PC-9 (cell line): ENCODE measurements at regions not wholly inside any gene's neighbourhood (a gene's known extent, or its start where the extent isn't known, plus 50 kb on each side); places are given as distances from the start of the nearest gene placed in this dataset.

Experiments
- CTCF ChIP-seq: fragments of 200-600 bp; sonication (generic); conservative IDR thresholded peaks from 2 replicates; pipeline ENCODE4 v1.6.1; 2017; ENCODE audit warnings: mixed run types, antibody characterized with exemption, mild to moderate bottlenecking, moderate library complexity
- EZH2 ChIP-seq: fragments of 200-600 bp; sonication (generic); IDR thresholded peaks from 2 replicates; pipeline ENCODE4 v1.8.0; 2017; ENCODE audit warnings: antibody characterized with exemption, low read depth

GRCh38 chr6:21756487-21756886 is 162.9 kb downstream of the SOX4 start:
- TF ChIP-seq CTCF (no peak), EZH2 (no peak)
